HEK293 (cell line): ENCODE measurements at regions not wholly inside any gene's neighbourhood (a gene's known extent, or its start where the extent isn't known, plus 50 kb on each side); places are given as distances from the start of the nearest gene placed in this dataset.

Experiments used
- CTCF ChIA-PET: fragments of 350-600 bp; formaldehyde crosslinking; extraction: SDS; loops from one replicate; lab custom pipeline; 2021; ENCODE audit warnings: antibody characterized with exemption; lab: Yijun Ruan, JAX
- POLR2A ChIA-PET: fragments of 300-600 bp; formaldehyde crosslinking; extraction: SDS; loops from one replicate; lab custom pipeline; 2020; ENCODE audit warnings: antibody characterized with exemption, inconsistent platforms; lab: Yijun Ruan, JAX
- H3K27ac ChIP-seq: fragments of 200-500 bp; sonication (Bioruptor generic); 2 replicates; pipeline ENCODE4 v1.5.1; 2014; ENCODE audit warnings: low read depth, low read length, control low read depth, inconsistent platforms; ENCODE audit errors: extremely low read depth
- H3K36me3 ChIP-seq, 2 experiments: fragments of 200-500 bp in 1 of 2; sonication (Bioruptor generic) in 1 of 2; 1 replicate in 1 of 2; 2 replicates in 1 of 2; pipeline ENCODE4 v1.5.1; 2014 to 2017; ENCODE audit warnings: inconsistent platforms in 2 of 2, low read length in 2 of 2; ENCODE audit not compliant: control insufficient read depth in 2 of 2, insufficient read depth in 1 of 2
- H3K4me1 ChIP-seq: fragments of 200-500 bp; sonication (Bioruptor generic); 2 replicates; pipeline ENCODE4 v1.5.1; 2014; ENCODE audit warnings: mild to moderate bottlenecking, low read length, inconsistent platforms; ENCODE audit not compliant: control insufficient read depth, insufficient read depth
- H3K4me3 ChIP-seq: 2 replicates; pipeline ENCODE4 v1.5.1; 2011; ENCODE audit warnings: low read depth, mild to moderate bottlenecking, control low read depth, low read length, moderate library complexity
- H3K9me3 ChIP-seq: fragments of 200-500 bp; sonication (Bioruptor generic); 2 replicates; pipeline ENCODE4 v1.5.1; 2014; ENCODE audit warnings: low read depth, low read length, inconsistent platforms; ENCODE audit not compliant: control insufficient read depth, insufficient read depth
- FEZF1 ChIP-seq: fragments of 450-650 bp; formaldehyde crosslinking; IDR thresholded peaks from 2 replicates; pipeline ENCODE4 v1.5.1; 2016; ENCODE audit warnings: missing biosample characterization, missing genetic modification characterization
- KLF1 ChIP-seq: fragments of 450-650 bp; formaldehyde crosslinking; IDR thresholded peaks from 2 replicates; pipeline ENCODE4 v1.5.1; 2016; ENCODE audit warnings: missing biosample characterization, missing genetic modification characterization
- KLF17 ChIP-seq: fragments of 450-650 bp; formaldehyde crosslinking; IDR thresholded peaks from 2 replicates; pipeline ENCODE4 v1.5.1; 2016; ENCODE audit warnings: missing biosample characterization, missing genetic modification characterization
- OVOL3 ChIP-seq: fragments of 450-650 bp; formaldehyde crosslinking; IDR thresholded peaks from 2 replicates; pipeline ENCODE4 v1.5.1; 2016; ENCODE audit warnings: missing biosample characterization, missing genetic modification characterization
- SCRT1 ChIP-seq: fragments of 450-650 bp; formaldehyde crosslinking; IDR thresholded peaks from 2 replicates; pipeline ENCODE4 v1.5.1; 2016; ENCODE audit warnings: missing biosample characterization, missing genetic modification characterization, borderline replicate concordance
- SP3 ChIP-seq: fragments of 450-650 bp; formaldehyde crosslinking; IDR thresholded peaks from 2 replicates; pipeline ENCODE4 v1.5.1; 2016; ENCODE audit warnings: missing biosample characterization, missing genetic modification characterization
- WT1 ChIP-seq: fragments of 450-650 bp; formaldehyde crosslinking; IDR thresholded peaks from 2 replicates; pipeline ENCODE4 v1.5.1; 2016; ENCODE audit warnings: missing biosample characterization, missing genetic modification characterization
- ZBTB17 ChIP-seq: fragments of 450-650 bp; formaldehyde crosslinking; IDR thresholded peaks from 2 replicates; pipeline ENCODE4 v1.5.1; 2016; ENCODE audit warnings: missing biosample characterization, missing genetic modification characterization
- ZBTB21 ChIP-seq: fragments of 450-650 bp; formaldehyde crosslinking; IDR thresholded peaks from 2 replicates; pipeline ENCODE4 v1.5.1; 2017; ENCODE audit warnings: missing biosample characterization, missing genetic modification characterization
- ZBTB26 ChIP-seq: fragments of 450-650 bp; formaldehyde crosslinking; optimal IDR thresholded peaks from 2 replicates; pipeline ENCODE3; 2016; ENCODE audit warnings: missing biosample characterization, mild to moderate bottlenecking, missing genetic modification characterization
- ZBTB8A ChIP-seq: fragments of 450-650 bp; formaldehyde crosslinking; IDR thresholded peaks from 2 replicates; pipeline ENCODE4 v1.5.1; 2016; ENCODE audit warnings: missing biosample characterization, missing genetic modification characterization
- ZEB2 ChIP-seq: fragments of 450-650 bp; formaldehyde crosslinking; IDR thresholded peaks from 2 replicates; pipeline ENCODE4 v1.5.1; 2016; ENCODE audit warnings: missing biosample characterization, missing genetic modification characterization
- ZFHX2 ChIP-seq: fragments of 450-650 bp; formaldehyde crosslinking; conservative IDR thresholded peaks from 2 replicates; pipeline ENCODE4 v1.5.1; 2016; ENCODE audit warnings: missing biosample characterization, missing genetic modification characterization
- ZFP69B ChIP-seq: fragments of 450-650 bp; formaldehyde crosslinking; IDR thresholded peaks from 2 replicates; pipeline ENCODE4 v1.5.1; 2016; ENCODE audit warnings: missing biosample characterization, missing genetic modification characterization
- ZNF140 ChIP-seq: fragments of 450-650 bp; formaldehyde crosslinking; IDR thresholded peaks from 2 replicates; pipeline ENCODE4 v1.5.1; 2016; ENCODE audit warnings: missing biosample characterization, missing genetic modification characterization
- ZNF169 ChIP-seq: fragments of 450-650 bp; formaldehyde crosslinking; IDR thresholded peaks from 2 replicates; pipeline ENCODE4 v1.5.1; 2016; ENCODE audit warnings: missing biosample characterization, missing genetic modification characterization
- ZNF23 ChIP-seq: fragments of 450-650 bp; formaldehyde crosslinking; IDR thresholded peaks from 2 replicates; pipeline ENCODE4 v1.5.1; 2016; ENCODE audit warnings: missing biosample characterization, missing genetic modification characterization, borderline replicate concordance
- ZNF248 ChIP-seq: fragments of 450-650 bp; formaldehyde crosslinking; IDR thresholded peaks from 2 replicates; pipeline ENCODE4 v1.5.1; 2017; ENCODE audit warnings: missing biosample characterization, missing genetic modification characterization
- ZNF311 ChIP-seq: fragments of 450-650 bp; formaldehyde crosslinking; IDR thresholded peaks from 2 replicates; pipeline ENCODE4 v1.5.1; 2017; ENCODE audit warnings: missing biosample characterization, missing genetic modification characterization, borderline replicate concordance
- ZNF341 ChIP-seq: fragments of 450-650 bp; formaldehyde crosslinking; IDR thresholded peaks from 2 replicates; pipeline ENCODE4; 2016; ENCODE audit warnings: low read depth, missing biosample characterization, missing genetic modification characterization
- ZNF426 ChIP-seq: fragments of 450-650 bp; formaldehyde crosslinking; IDR thresholded peaks from 2 replicates; pipeline ENCODE4 v1.5.1; 2017; ENCODE audit warnings: missing biosample characterization, missing genetic modification characterization, mild to moderate bottlenecking, inconsistent platforms, moderate library complexity
- ZNF514 ChIP-seq: fragments of 450-650 bp; formaldehyde crosslinking; IDR thresholded peaks from 2 replicates; pipeline ENCODE4 v1.5.1; 2016; ENCODE audit warnings: missing biosample characterization, missing genetic modification characterization
- ZNF600 ChIP-seq: fragments of 450-650 bp; formaldehyde crosslinking; IDR thresholded peaks from 2 replicates; pipeline ENCODE4 v1.5.1; 2016; ENCODE audit warnings: missing biosample characterization, missing genetic modification characterization
- ZNF623 ChIP-seq: fragments of 450-650 bp; formaldehyde crosslinking; IDR thresholded peaks from 2 replicates; pipeline ENCODE4 v1.5.1; 2016; ENCODE audit warnings: missing biosample characterization, missing genetic modification characterization
- ZNF707 ChIP-seq: fragments of 450-650 bp; formaldehyde crosslinking; IDR thresholded peaks from 2 replicates; pipeline ENCODE4 v1.5.1; 2016; ENCODE audit warnings: missing biosample characterization, missing genetic modification characterization
- ZNF843 ChIP-seq: fragments of 450-650 bp; formaldehyde crosslinking; IDR thresholded peaks from 2 replicates; pipeline ENCODE4 v1.5.1; 2016; ENCODE audit warnings: missing biosample characterization, missing genetic modification characterization

- ChIA-PET POLR2A (interaction anchor here (0.6 kb wide), 1 partner anchor 506 kb away, joined by 3 read pairs; no protein-coding TSS in a partner anchor), CTCF (interaction anchor here (0.8 kb wide), 1 partner anchor 668 kb away, joined by 4 read pairs; no protein-coding TSS in a partner anchor)
- TF ChIP-seq ZNF623 = peak; percentile 76
- no peak for TF ChIP-seq ZNF843 (tag by site-specific recombination)
- Histone ChIP-seq H3K4me3 (no peak overlapping the region), H3K4me1 (no peaks in the 10 kb centered on the region), H3K36me3 (no peaks in the 10 kb centered on the region), H3K27ac (no peak overlapping the region), H3K9me3 (no peaks in the 10 kb centered on the region)
Measured at GRCh38 chr16:73290258-73290657, 242.3 kb upstream of the ZFHX3 start.

- Histone ChIP-seq H3K27ac (no peak overlapping the region), H3K4me3 (no peak overlapping the region), H3K9me3 (no peaks in the 10 kb centered on the region), H3K36me3 (no peaks in the 10 kb centered on the region), H3K4me1 (no peaks in the 10 kb centered on the region)
- POLR2A ChIA-PET = no interaction called here
- CTCF ChIA-PET = interaction anchor here (0.6 kb wide), 1 partner anchor 824 kb away, joined by 3 read pairs; no protein-coding TSS in a partner anchor
- TF ChIP-seq ZNF600 (tag by site-specific recombination) (no peak), ZNF169 (tag by site-specific recombination) (no peak), ZNF140 (tag by site-specific recombination) (no peak), ZBTB21 (tag by site-specific recombination) (no peak), ZNF707 (tag by site-specific recombination) (no peak), FEZF1 (no peak)
Measured at GRCh38 chr16:73289232-73289631, 241.3 kb upstream of the ZFHX3 start.

- Histone ChIP-seq H3K4me1 (no peaks in the 10 kb centered on the region), H3K27ac (no peak overlapping the region), H3K9me3 (no peaks in the 10 kb centered on the region), H3K36me3 (no peaks in the 10 kb centered on the region), H3K4me3 (no peak overlapping the region)
- TF ChIP-seq ZBTB8A (tag by site-specific recombination) (no peak), WT1 (no peak), ZBTB17 (tag by site-specific recombination) (no peak), ZFHX2 (tag by site-specific recombination) (no peak), ZNF514 (tag by site-specific recombination) (no peak), ZBTB26 (tag by site-specific recombination) (no peak), ZNF341 (no peak), ZNF311 (tag by site-specific recombination) (no peak), SCRT1 (tag by site-specific recombination) (no peak), SP3 (tag by site-specific recombination) (no peak), ZEB2 (tag by site-specific recombination) (no peak), ZNF248 (no peak), OVOL3 (tag by site-specific recombination) (no peak), ZNF23 (tag by site-specific recombination) (no peak), KLF1 (tag by site-specific recombination) (no peak), ZFP69B (tag by site-specific recombination) (no peak), ZNF426 (no peak), KLF17 (no peak)
- ChIA-PET POLR2A (no interaction called here), CTCF (interaction anchor here (0.6 kb wide), 1 partner anchor 823 kb away, joined by 3 read pairs; no protein-coding TSS in a partner anchor)
Measured at GRCh38 chr16:73288520-73288919, 240.6 kb upstream of the ZFHX3 start.
